ENCODE measurements at regions not wholly inside any gene's neighbourhood (a gene's known extent, or its start where the extent isn't known, plus 50 kb on each side); places are given as distances from the start of the nearest gene placed in this dataset.

DNA sequence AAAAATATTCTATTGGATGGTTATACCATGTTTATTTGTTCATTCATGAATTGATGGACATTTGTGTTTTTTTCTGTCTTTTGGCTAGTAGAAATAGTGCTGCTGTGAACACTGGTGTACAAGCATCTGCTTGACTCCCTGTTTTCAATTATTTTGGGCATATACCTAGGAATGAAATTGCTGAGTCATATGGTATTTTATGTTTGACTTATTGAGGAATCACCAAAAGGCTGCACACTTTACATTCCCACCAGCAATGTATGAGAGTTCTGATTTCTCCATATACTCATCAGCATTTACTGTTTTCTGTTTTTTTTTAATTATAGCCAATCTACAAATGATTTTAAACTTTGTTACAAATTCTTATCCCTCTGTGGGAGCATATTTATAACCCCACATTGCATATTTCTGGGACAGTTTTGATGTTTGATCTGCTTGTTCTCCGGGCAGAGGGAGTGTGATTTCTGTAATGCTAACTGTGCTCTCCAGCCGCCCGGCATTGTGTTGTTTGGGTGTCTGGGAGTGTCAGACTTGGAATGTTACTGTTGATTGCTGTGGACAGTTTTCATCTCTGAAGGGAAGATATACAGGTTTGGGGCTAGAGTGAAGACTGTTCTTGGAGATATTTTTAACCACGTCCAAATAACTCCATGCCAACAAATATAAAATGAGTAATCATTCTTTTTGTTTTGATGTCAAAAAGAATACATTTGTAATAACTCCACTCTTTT is 60.5 kb upstream of the PGRMC2 start:
- no peak for DNase-seq

DNA sequence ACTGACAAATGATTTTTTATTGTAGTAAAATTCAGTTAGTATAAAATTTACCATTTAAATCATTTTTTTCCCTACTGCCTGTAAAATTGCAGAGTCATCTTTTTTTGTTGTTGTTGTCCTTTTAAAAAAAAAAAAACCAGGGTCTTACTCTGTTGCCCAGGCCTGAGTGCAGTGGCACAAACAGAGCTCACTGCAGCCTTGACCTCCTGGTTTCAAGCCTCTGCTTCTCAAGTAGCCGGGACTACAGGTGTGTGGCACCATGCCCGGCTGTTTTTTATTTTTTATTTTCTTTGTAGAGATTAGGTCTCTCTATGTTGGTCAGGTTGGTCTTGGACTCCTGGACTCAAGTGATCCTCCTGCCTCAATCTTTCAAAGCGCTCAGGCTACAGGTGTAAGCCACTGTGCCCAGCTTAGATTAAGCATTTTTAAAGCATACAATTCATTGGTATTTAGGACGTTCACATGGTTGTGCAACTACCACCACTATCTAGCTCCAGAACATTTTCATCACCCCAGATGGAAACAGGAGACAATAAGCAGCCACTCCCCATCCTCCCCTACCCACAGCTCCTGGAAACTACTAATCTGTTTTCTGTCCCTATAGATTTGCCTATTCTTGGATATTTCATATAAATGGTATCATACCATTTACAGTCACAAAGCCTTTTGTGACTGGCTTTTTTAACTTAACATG is 59.7 kb upstream of the PGRMC2 start:
- DNase-seq, result no peak

DNA sequence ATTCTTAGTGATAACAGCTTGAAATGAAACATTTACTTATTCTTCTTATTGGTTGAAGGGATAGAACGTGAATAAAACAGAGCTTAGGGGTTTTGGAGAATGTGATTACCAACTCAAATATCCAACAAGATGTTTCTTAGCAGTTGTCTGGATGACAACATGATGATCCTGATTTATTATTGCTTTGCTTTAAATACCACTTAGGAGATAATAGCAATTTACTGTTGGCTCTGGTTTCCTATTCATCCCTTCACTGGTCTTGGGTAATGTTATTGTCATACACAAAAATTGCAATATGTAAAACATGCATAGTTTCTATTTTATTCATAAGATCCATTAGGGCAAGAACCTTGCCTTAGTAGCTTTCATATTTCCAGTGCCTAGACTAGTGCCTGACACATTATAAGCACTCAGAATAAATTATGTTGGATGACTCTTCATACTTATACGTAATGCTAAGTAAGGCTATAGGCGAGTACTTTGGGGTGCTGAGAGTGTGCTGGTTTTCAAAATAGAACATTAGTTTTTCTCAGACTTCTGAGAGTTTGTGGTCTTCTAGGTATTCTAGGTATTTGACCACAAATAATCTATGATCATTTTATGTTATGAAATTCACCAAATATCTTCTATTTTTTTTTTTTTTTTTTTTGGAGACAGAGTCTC is 58.6 kb upstream of the PGRMC2 start:
- DNase-seq, result no peak

DNA sequence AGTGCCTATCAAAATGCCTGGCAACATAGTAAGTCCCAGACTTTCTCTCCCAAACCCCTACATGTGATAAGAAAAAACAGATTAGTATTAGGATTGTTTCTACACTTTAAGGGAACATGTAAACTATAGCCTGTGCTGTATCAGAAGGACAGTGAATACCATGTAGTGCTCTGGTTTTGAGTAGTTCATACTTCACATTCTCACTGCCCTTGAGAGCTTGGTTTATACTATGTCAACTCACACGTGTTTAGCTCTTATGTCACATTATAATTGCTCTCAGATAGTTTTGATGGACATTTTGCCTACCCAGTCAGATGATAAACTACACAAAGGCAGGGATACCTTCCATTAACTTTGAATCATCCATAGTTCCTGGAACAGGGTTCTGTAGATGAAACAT is 58.0 kb upstream of the PGRMC2 start:
- DNase-seq, result no peak

DNA sequence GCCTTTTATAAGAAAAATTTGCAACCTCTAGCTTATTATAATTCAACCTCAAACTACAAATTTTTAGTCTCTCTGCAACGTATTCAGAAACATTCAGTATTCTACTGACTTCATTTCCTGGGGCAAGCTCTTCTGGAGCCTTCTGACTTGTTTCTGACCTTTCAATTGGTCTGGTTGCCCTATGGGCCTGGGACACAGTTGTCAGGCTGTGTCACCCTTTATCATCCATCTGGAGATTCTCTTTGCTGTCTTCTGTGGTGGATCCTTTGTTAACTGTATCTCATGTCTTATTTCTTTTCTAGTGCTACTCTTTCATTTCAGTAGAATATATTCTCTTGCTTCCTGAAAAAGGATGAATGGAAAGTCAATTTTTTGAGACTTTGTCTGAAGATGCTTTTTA is 55.1 kb upstream of the PGRMC2 start:
- DNase-seq, result no peak

DNA sequence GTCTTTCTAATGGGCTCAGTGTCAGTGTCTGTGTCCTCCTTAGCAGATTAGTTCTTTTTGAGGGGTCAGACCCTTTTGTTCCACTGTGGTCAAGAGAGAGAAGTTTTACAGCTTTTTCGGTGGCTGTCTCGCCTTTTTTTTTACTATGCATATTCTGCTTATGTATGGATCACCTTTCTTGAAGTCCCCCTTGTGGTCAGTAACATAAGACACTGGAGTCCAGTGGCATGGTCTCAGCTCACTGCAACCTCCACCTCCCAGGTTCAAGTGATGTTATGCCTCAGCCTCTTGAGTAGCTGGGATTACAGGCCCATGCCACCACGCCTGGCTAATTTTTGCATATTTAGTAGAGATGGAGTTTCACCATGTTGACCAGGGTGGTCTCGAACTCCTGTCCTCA is 54.0 kb upstream of the PGRMC2 start:
- DNase-seq, result no peak

DNA sequence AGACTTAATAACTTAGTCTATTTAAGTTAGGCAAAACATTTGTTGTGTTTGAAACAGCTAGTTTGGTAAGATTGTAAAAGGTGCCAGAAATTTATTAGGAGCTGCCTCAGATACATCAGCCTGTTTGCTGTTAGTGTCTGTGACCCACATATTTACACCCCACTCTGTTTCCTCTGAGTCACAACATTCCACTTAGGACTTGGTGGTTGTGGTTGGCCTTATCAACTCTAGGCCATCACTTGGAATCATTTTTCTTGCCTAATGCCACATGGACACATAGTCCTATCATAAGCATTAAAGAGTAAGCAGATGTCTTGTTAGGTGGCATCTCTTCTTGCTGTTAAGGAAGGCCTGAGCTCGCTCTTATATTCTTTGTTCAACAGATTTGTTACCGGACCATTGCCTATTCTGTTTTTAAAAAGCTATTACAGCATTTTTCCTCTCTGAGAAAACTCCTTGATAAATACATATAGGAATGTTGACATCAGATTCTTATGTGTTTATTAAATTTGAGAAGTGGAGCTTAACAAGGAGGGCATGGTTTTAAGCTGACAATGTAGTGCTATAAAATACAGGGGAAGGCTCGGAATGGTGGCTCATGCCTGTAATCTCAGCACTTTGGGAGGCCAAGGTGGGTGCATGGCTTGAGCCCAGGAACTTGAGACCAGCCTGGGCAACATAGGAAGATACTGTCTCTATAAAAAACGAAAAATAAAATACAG is 51.2 kb upstream of the PGRMC2 start:
- no peak for DNase-seq

DNA sequence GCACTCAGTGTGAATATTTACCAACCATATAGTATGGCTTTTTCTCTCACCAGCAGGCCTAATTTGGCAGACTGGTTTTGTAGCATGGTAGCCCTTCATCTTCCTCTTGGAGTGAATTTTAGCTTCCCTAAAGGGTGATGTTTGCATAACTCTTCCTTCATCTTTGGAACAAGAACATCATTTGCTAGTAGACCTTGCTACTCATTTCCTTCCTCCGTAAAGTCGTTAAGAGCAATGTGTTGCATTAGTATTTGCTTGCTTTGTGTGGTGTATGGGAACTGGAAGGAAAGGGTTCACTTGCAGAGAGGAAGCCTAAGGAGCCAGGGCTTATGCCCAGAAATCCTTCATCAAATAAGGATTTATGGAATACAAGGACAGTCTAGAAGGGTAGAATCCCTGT is 50.2 kb upstream of the PGRMC2 start:
- DNase-seq, result no peak
